ENCODE measurements at regions not wholly inside any gene's neighbourhood (a gene's known extent, or its start where the extent isn't known, plus 50 kb on each side); places are given as distances from the start of the nearest gene placed in this dataset.

- intact Hi-C loops (cut with micrococcal nuclease), result no loop called here
Measured at GRCh38 chr15:101551696-101552591, 62.4 kb upstream of the PCSK6 start.

- intact Hi-C loops (cut with micrococcal nuclease), result no loop called here
Measured at GRCh38 chr15:101550124-101550523, 60.6 kb upstream of the PCSK6 start.

- intact Hi-C loops (cut with micrococcal nuclease), result no loop called here
Measured at GRCh38 chr15:101549647-101550046, 60.1 kb upstream of the PCSK6 start.

GRCh38 chr15:101547737-101548136 lies 58.2 kb upstream of the PCSK6 start:
- intact Hi-C loops (cut with micrococcal nuclease), result no loop called here

GRCh38 chr15:101545548-101546505 lies 56.3 kb upstream of the PCSK6 start:
- intact Hi-C loops (cut with micrococcal nuclease), result no loop called here

- intact Hi-C loops (cut with micrococcal nuclease), result no loop called here
Measured at GRCh38 chr15:101544613-101544945, 55.1 kb upstream of the PCSK6 start.

GRCh38 chr15:101543926-101544612 lies 54.6 kb upstream of the PCSK6 start:
- intact Hi-C loops (cut with micrococcal nuclease), result no loop called here

- intact Hi-C loops (cut with micrococcal nuclease), result no loop called here
Measured at GRCh38 chr15:101543431-101543830, 53.9 kb upstream of the PCSK6 start.

GRCh38 chr15:101543026-101543390 lies 53.5 kb upstream of the PCSK6 start:
- intact Hi-C loops (cut with micrococcal nuclease), result no loop called here

GRCh38 chr15:101542306-101543025 lies 53.0 kb upstream of the PCSK6 start:
- intact Hi-C loops (cut with micrococcal nuclease), result no loop called here

- intact Hi-C loops (cut with micrococcal nuclease), result no loop called here
Measured at GRCh38 chr15:101541501-101542292, 52.2 kb upstream of the PCSK6 start.

- intact Hi-C loops (cut with micrococcal nuclease), result no loop called here
Measured at GRCh38 chr15:101540480-101541239, 51.2 kb upstream of the PCSK6 start.

GRCh38 chr15:101539930-101540329 lies 50.4 kb upstream of the PCSK6 start:
- intact Hi-C loops (cut with micrococcal nuclease), result no loop called here

GRCh38 chr15:101539492-101539891 lies 50.0 kb upstream of the PCSK6 start:
- intact Hi-C loops (cut with micrococcal nuclease), result no loop called here
